ENCODE measurements at regions not wholly inside any gene's neighbourhood (a gene's known extent, or its start where the extent isn't known, plus 50 kb on each side); places are given as distances from the start of the nearest gene placed in this dataset.
"Not testable (repeated sequence)": the region's sequence is repeated elsewhere in the genome, so short reads cannot be mapped to it uniquely, and the experiment has no call there.

DNA sequence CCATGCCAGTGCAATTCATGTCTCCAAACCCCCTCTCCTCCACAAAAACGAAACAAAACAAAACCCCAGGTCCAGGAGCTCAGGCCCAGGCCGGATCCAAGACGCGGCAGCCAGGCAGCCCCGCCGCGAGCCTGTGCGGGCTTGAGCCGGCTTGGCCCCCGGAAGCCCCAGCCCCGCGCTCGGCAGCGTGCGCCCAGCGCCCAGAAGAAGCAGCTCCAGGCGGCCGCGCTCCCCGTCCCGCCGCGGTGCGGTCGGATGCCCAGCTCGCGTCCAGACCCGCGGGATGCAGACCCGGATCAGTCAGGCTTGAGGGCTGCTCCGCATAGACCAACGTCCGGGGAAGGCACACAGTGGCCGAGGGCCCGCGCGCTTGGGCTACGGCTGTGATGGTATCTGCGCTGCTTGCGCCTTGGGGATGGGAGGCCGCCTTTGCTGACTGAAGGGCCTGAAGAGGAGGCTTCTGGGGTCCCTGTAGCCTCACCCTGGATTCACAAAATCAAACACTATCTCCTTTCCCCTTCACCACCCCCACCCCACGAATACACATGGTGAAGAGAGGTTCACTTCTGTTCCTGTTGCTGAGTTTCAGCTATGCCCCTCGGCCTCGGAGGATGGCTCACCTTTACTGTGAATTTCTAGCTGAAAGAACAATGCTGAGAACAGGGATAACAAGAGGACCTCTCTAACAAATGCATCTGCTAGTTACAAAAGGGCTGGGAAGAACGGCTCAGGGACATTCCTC, 79.9 kb upstream of the EN2 start:
- DNase-seq, result no peak

DNA sequence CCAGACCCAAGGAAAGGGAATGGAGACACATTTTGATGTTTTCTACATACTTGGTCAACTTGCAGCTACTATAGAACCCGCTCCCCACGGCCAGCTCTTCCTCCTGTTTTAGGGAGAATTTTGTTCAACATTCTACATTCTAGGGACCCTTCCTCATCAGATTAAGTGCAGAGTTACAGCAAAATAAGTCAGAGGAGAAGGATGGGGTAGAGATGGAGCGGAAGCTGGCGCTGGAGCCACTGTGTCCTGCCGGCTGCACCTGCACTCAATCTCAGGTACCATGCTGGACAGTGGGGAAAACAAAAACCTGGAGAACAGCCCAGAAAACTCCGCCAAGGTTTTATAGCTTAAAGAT, 79.4 kb upstream of the EN2 start:
- DNase-seq, result no peak

- no peak for DNase-seq
Observed at GRCh38 chr7:155378959-155379871, 78.7 kb upstream of the EN2 start.

DNA sequence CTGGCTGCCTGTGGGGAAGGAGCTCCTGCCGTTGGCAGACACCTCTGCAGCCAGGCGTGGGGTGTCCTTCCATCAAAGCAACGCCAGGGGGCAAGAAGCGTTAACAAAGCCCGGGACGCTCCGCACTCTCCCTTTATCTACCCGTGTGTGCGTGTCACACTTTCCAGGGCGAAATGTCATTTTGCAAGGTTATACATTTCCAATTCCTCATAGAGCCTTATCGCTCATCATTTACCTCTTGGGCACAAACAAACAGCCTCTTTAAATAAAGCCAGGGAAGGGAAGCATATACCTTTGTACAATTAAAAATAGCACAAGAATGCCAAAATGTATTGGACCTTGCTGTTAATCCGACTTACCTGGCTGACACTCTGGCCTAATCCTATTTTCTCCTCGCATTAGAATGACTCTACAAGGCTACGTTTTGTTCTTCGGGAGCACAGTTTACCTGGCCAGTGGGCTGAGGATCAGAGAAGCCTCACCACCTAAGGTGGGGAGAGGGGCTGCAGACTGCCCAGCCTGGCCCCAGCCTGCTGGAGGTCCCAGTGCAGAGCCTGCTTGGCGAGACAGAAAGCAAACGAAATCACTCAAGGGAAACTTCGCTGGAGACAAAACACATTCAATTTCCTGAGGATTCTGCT, 77.6 kb upstream of the EN2 start:
- DNase-seq, result peak; percentile 78 to 81

- DNase-seq, result no peak
Observed at GRCh38 chr7:155380976-155381851, 76.7 kb upstream of the EN2 start.

- no peak for DNase-seq
Observed at GRCh38 chr7:155381852-155382801, 75.8 kb upstream of the EN2 start.

GRCh38 chr7:155382802-155383171, 75.1 kb upstream of the EN2 start:
- DNase-seq, result no peak

- DNase-seq, result no peak
Observed at GRCh38 chr7:155383756-155384491, 74.0 kb upstream of the EN2 start.

GRCh38 chr7:155384751-155385150, 73.2 kb upstream of the EN2 start:
- DNase-seq, result no peak

DNA sequence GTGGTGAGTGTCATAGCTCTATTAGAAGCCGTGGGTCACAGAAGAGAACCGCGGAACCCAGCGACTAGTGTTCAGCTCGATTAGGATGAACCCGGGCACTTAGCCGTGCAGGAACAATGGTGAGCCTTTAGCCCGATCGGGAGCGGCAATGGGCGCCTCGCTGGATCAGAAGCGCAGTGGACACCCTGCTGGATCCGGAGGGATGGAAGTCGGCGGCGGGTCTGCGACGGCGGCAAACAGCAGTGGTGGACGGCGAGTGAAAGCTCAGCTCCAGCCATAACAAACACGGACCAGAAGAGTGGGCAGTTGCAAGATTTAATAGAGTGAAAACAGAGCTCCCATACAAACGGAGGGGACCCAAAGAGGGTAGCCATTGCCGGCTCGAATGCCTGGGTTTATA, 72.7 kb upstream of the EN2 start:
- DNase-seq, result not testable (repeated sequence)

- DNase-seq, result no peak
Observed at GRCh38 chr7:155386608-155387007, 71.3 kb upstream of the EN2 start.

GRCh38 chr7:155387066-155387620, 70.8 kb upstream of the EN2 start:
- DNase-seq, result no peak

DNA sequence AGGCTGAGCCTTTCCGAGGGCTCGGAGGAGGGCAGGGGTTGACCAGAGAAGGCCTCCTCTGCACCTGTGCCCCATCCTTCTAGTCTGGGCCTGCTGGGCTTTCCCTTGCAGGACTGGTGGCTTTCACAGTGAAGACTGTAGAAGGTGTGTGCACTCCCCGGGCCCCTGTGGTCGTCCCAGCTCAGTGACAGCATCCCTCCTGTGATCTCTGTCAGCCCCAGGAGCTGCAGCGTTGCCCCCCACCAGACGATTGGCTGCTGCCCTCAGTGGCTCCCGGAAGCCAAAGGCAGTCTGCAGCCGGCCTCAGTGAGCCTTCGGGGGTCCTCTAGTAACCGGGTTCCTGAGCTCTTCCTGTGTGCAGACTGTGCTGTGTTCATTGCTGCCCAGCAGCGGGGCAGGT, 69.4 kb upstream of the EN2 start:
- no peak for DNase-seq

DNA sequence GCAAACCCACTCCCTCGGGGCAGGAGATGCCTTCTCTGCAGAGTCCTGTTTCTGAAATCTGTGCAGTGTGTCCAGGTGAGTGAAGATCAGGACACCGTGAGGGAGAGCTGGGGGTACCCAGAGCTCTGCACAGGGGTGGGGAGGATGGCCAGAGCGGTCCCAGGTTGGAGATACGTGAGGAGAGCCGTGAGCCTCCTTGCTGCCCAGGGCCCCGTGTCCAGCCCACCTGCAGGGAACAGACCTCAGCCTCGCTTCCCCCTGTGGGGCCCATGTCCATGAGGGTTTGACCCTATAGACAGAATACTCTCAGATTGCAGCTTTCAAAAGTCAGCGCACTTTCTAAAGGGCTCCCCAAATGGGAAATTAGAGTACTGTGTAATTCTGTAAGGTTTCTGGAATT, 66.5 kb upstream of the EN2 start:
- DNase-seq, result no peak

DNA sequence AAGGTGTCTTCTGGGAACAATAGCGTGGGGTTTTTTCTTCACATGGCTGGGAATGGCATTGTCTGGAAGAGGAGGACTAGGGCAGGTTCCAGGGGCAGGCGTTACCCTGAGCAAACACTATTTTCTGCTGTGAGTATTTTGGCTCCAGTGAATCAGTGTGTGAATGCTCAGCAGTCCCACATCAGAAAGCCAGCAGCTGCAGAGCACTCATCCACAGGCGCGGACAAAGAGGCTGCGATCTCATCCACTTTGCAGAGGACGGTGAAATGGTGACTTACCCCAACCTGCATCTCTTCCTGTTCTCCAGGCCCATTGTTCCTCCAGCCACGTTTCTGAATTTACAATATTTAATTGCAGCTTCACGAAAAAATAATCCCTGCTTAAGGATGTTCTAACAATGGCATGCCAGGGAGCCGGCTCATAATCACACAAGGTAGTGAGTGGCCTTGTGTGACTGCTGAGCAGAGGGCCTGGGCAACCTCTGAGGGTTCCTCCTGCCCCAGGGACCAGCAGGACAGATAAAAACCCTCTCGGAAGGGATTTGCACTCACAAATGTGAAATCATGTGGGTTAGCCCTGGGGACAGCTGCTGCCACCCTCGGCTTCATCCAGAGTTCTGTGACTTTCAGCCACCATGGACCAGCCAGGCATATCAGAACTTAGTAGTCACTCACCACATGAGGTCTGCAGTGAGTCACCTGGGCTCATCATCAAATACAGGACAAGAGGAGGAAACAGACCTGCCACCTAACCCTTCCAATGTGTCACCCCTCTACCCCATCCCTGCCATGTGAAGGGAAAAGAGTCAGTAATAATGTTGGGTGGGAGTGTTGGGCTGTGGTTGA, 65.0 kb upstream of the EN2 start:
- no peak for DNase-seq

DNA sequence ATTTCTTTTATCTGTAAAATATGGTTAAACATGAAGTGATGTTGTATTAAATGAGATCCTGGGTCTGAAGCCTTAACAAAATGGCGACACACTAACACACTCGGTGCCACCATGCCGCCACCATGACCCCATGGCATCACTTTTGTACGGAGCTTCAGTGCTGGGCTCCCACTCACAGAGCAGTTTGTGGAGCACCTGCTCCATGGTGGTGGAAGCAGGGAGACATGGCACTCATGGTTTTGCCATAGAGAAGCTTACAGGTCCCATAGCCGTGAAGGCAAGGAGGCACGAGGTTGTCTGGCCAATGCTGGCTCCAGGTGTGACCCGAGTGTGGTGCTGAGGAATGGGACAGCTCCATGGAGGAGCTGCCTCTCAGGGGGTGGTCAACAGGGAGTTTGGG, 63.5 kb upstream of the EN2 start:
- no peak for DNase-seq

DNA sequence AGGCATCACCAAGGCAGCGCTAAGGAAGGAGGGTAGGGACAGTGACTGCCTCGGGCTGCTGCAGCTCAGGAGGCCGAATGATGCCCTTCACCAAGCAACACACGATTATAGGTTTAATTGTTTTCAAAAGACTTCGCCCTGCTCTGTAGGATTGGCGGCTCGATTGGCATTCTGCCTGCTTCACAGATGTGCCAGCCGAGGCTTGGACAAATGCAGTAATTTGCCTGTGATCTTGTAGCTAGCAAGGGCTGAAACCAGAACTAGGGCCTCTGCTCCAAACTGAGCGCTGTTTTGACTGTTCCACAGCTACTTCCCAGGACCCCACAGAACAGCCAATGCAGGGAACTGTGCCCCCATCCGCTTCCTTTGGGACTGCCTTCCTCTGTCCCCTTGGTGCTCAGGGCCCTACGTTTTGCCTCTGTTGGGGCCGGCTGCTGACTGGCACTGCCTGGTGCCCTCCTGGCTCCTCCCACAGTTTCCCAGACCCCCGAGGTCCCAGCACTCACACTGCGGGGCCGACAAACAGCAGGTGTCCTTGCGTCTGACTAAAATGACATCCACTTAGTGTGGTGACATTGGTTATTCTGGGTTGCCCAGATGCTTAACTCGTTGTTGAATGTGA, 62.6 kb upstream of the EN2 start:
- DNase-seq, result peak in 1 of 2 experiments; percentile 45

DNA sequence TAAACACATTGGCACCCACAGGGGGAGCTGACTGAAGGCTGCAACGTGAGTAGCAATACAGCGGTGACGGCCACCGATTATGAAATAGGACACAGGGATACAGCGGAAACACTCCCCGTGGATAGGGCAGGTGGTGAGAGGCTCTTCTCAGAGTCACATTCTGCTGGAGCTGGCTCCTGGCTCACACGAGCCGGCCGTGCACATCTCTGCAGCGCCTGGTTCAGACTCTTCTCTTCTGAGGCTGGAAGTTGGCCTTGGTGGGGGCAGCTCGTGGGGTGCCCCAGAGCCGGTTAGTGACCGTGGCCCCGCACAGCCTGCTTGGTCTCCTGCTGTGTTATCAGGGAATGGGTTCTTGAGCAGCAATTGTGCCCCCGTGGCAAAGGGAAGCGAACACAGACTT, 61.3 kb upstream of the EN2 start:
- DNase-seq, result no peak
